ENCODE measurements at regions not wholly inside any gene's neighbourhood (a gene's known extent, or its start where the extent isn't known, plus 50 kb on each side); places are given as distances from the start of the nearest gene placed in this dataset.

- H3K4me3 Mint-ChIP-seq = no peak overlapping the region
- no peak overlapping the region for H3K27ac Mint-ChIP-seq
- H3K36me3 Mint-ChIP-seq (ENCODE audit: low read depth) = no peaks in the 10 kb centered on the region
- H3K9me3 Mint-ChIP-seq = no peaks in the 10 kb centered on the region
- intact Hi-C loops (cut with micrococcal nuclease) = no loop called here
- no peaks in the 10 kb centered on the region for H3K27me3 Mint-ChIP-seq
- DNase-seq = no peak
- H3K4me1 Mint-ChIP-seq = no peaks in the 10 kb centered on the region
Observed at GRCh38 chr11:56898856-56899255, 89.9 kb upstream of the OR5AK2 start.

- no peak overlapping the region for H3K27ac Mint-ChIP-seq
- DNase-seq = no peak
- H3K36me3 Mint-ChIP-seq (ENCODE audit: low read depth) = no peaks in the 10 kb centered on the region
- H3K4me3 Mint-ChIP-seq = no peak overlapping the region
- no peaks in the 10 kb centered on the region for H3K9me3 Mint-ChIP-seq
- intact Hi-C loops (cut with micrococcal nuclease) = no loop called here
- no peaks in the 10 kb centered on the region for H3K27me3 Mint-ChIP-seq
- H3K4me1 Mint-ChIP-seq = no peaks in the 10 kb centered on the region
Observed at GRCh38 chr11:56890584-56891305, 98.0 kb upstream of the OR5AK2 start.

GRCh38 chr11:56889986-56890385 is 98.7 kb upstream of the OR5AK2 start:
- H3K4me1 Mint-ChIP-seq = no peaks in the 10 kb centered on the region
- DNase-seq = no peak

GRCh38 chr11:56887940-56888339 is 100.8 kb upstream of the OR5AK2 start:
- intact Hi-C loops (cut with micrococcal nuclease) = no loop called here
- no peak for DNase-seq
- H3K4me3 Mint-ChIP-seq = no peak overlapping the region
- H3K27me3 Mint-ChIP-seq = no peaks in the 10 kb centered on the region
- H3K9me3 Mint-ChIP-seq = no peaks in the 10 kb centered on the region
- no peaks in the 10 kb centered on the region for H3K4me1 Mint-ChIP-seq
- H3K27ac Mint-ChIP-seq = no peak overlapping the region
- H3K36me3 Mint-ChIP-seq (ENCODE audit: low read depth) = no peaks in the 10 kb centered on the region

More at GRCh38 chr11:56889986-56890385, 98.7 kb upstream of the OR5AK2 start:
- no peak overlapping the region for H3K27ac Mint-ChIP-seq
- H3K9me3 Mint-ChIP-seq = no peaks in the 10 kb centered on the region
- no peak overlapping the region for H3K4me3 Mint-ChIP-seq
- intact Hi-C loops (cut with micrococcal nuclease) = no loop called here
- H3K27me3 Mint-ChIP-seq = no peaks in the 10 kb centered on the region
- H3K36me3 Mint-ChIP-seq (ENCODE audit: low read depth) = no peaks in the 10 kb centered on the region

GRCh38 chr11:56886455-56886854 is 102.3 kb upstream of the OR5AK2 start:
- Mint-ChIP-seq H3K4me1 (no peaks in the 10 kb centered on the region), H3K4me3 (no peak overlapping the region), H3K36me3 (ENCODE audit: low read depth) (no peaks in the 10 kb centered on the region), H3K27me3 (no peaks in the 10 kb centered on the region), H3K27ac (no peak overlapping the region), H3K9me3 (no peaks in the 10 kb centered on the region)
- intact Hi-C loops (cut with micrococcal nuclease) = no loop called here
- no peak for DNase-seq

GRCh38 chr11:56885854-56886253 is 102.9 kb upstream of the OR5AK2 start:
- Mint-ChIP-seq H3K36me3 (ENCODE audit: low read depth) (no peaks in the 10 kb centered on the region), H3K9me3 (no peaks in the 10 kb centered on the region), H3K27ac (no peak overlapping the region), H3K4me1 (no peaks in the 10 kb centered on the region), H3K4me3 (no peak overlapping the region), H3K27me3 (no peaks in the 10 kb centered on the region)
- no peak for DNase-seq
- intact Hi-C loops (cut with micrococcal nuclease) = no loop called here

- no peaks in the 10 kb centered on the region for H3K4me1 Mint-ChIP-seq
- H3K36me3 Mint-ChIP-seq (ENCODE audit: low read depth) = no peaks in the 10 kb centered on the region
- no peaks in the 10 kb centered on the region for H3K27me3 Mint-ChIP-seq
- no peak for DNase-seq
- no peaks in the 10 kb centered on the region for H3K9me3 Mint-ChIP-seq
- no peak overlapping the region for H3K4me3 Mint-ChIP-seq
- intact Hi-C loops (cut with micrococcal nuclease) = no loop called here
- no peak overlapping the region for H3K27ac Mint-ChIP-seq
Observed at GRCh38 chr11:56885177-56885576, 103.5 kb upstream of the OR5AK2 start.

- Mint-ChIP-seq H3K9me3 (no peaks in the 10 kb centered on the region), H3K36me3 (ENCODE audit: low read depth) (no peaks in the 10 kb centered on the region), H3K27me3 (no peaks in the 10 kb centered on the region), H3K4me3 (no peak overlapping the region), H3K27ac (no peak overlapping the region), H3K4me1 (no peaks in the 10 kb centered on the region)
- intact Hi-C loops (cut with micrococcal nuclease) = no loop called here
- no peak for DNase-seq
Observed at GRCh38 chr11:56883371-56883987, 105.2 kb upstream of the OR5AK2 start.

GRCh38 chr11:56876621-56877275 is 112.0 kb upstream of the OR5AK2 start:
- H3K27me3 Mint-ChIP-seq = no peaks in the 10 kb centered on the region
- H3K4me3 Mint-ChIP-seq = no peak overlapping the region
- DNase-seq = no peak

GRCh38 chr11:56855217-56855616 is 106.7 kb upstream of the OR9G4 start:
- H3K27ac Mint-ChIP-seq = no peak overlapping the region
- H3K36me3 Mint-ChIP-seq (ENCODE audit: low read depth) = no peaks in the 10 kb centered on the region
- no peaks in the 10 kb centered on the region for H3K4me1 Mint-ChIP-seq
- intact Hi-C loops (cut with micrococcal nuclease) = no loop called here
- no peaks in the 10 kb centered on the region for H3K9me3 Mint-ChIP-seq
- H3K4me3 Mint-ChIP-seq = no peak overlapping the region
- no peaks in the 10 kb centered on the region for H3K27me3 Mint-ChIP-seq
- no peak for DNase-seq

More at GRCh38 chr11:56876621-56877275, 112.0 kb upstream of the OR5AK2 start:
- H3K9me3 Mint-ChIP-seq = peaks cover 5% of the 10 kb centered on the region
- no peaks in the 10 kb centered on the region for H3K36me3 Mint-ChIP-seq (ENCODE audit: low read depth)
- intact Hi-C loops (cut with micrococcal nuclease) = no loop called here
- no peaks in the 10 kb centered on the region for H3K4me1 Mint-ChIP-seq
- H3K27ac Mint-ChIP-seq = no peak overlapping the region

GRCh38 chr11:56852131-56852530 is 103.6 kb upstream of the OR9G4 start:
- Mint-ChIP-seq H3K4me1 (no peaks in the 10 kb centered on the region), H3K9me3 (no peaks in the 10 kb centered on the region), H3K27ac (no peak overlapping the region), H3K4me3 (no peak overlapping the region), H3K27me3 (no peaks in the 10 kb centered on the region), H3K36me3 (ENCODE audit: low read depth) (no peaks in the 10 kb centered on the region)
- intact Hi-C loops (cut with micrococcal nuclease) = no loop called here
- DNase-seq = no peak

GRCh38 chr11:56849852-56850251 is 101.4 kb upstream of the OR9G4 start:
- Mint-ChIP-seq H3K27me3 (no peaks in the 10 kb centered on the region), H3K27ac (no peak overlapping the region), H3K4me3 (no peak overlapping the region), H3K9me3 (no peaks in the 10 kb centered on the region), H3K36me3 (ENCODE audit: low read depth) (no peaks in the 10 kb centered on the region), H3K4me1 (no peaks in the 10 kb centered on the region)
- DNase-seq = no peak
- intact Hi-C loops (cut with micrococcal nuclease) = no loop called here

- Mint-ChIP-seq H3K4me1 (no peaks in the 10 kb centered on the region), H3K27ac (no peak overlapping the region), H3K4me3 (no peak overlapping the region), H3K36me3 (ENCODE audit: low read depth) (no peaks in the 10 kb centered on the region), H3K9me3 (no peaks in the 10 kb centered on the region), H3K27me3 (no peaks in the 10 kb centered on the region)
- no peak for DNase-seq
- intact Hi-C loops (cut with micrococcal nuclease) = no loop called here
Observed at GRCh38 chr11:56849250-56849649, 100.8 kb upstream of the OR9G4 start.

- Mint-ChIP-seq H3K4me3 (no peak overlapping the region), H3K36me3 (ENCODE audit: low read depth) (no peaks in the 10 kb centered on the region), H3K9me3 (no peaks in the 10 kb centered on the region), H3K4me1 (no peaks in the 10 kb centered on the region), H3K27ac (no peak overlapping the region), H3K27me3 (no peaks in the 10 kb centered on the region)
- DNase-seq = no peak
- intact Hi-C loops (cut with micrococcal nuclease) = no loop called here
Observed at GRCh38 chr11:56848141-56848809, 99.8 kb upstream of the OR9G4 start.

Data from activated CD4-positive, alpha-beta T cell treated with anti-CD3 and anti-CD28 coated beads, Interleukin-2, amount 10 ng/mL, durations not matched to agents 24 days and 14 days (primary cell).